IMR-90 (cell line): ENCODE measurements at regions not wholly inside any gene's neighbourhood (a gene's known extent, or its start where the extent isn't known, plus 50 kb on each side); places are given as distances from the start of the nearest gene placed in this dataset.

Experiments
- ATAC-seq: fragments of 200-7000 bp; cut with Tn5 transposase; 2 replicates; pipeline ENCODE4 v1.9.1; 2020; ENCODE audit warnings: low read depth, mild to moderate bottlenecking, moderate library complexity
- BruUV-seq: library from RNA; stranded (reverse); fragments of 400-500 nt; replicated peaks from 2 replicates; lab custom pipeline; 2021; lab: Mats Ljungman, UMichigan
- CTCF ChIA-PET: fragments of 300-600 bp; formaldehyde crosslinking; extraction: SDS; loops from one replicate; lab custom pipeline; 2021; ENCODE audit warnings: antibody characterized with exemption; lab: Yijun Ruan, JAX
- POLR2A ChIA-PET: fragments of 300-600 bp; sonication (Branson Sonifier 250); formaldehyde crosslinking; loops from one replicate; lab custom pipeline; 2022; ENCODE audit warnings: antibody characterized with exemption; ENCODE audit not compliant: unreplicated experiment; lab: Charles Lee
- DNase-seq: peaks from one replicate; pipeline ENCODE4 v3.0.0; 2013
- H2AFZ ChIP-seq: replicated peaks from 2 replicates; pipeline ENCODE3; 2013; ENCODE audit warnings: low read length, mild to moderate bottlenecking; ENCODE audit not compliant: poor library complexity
- H2AK5ac ChIP-seq: 2 replicates; pipeline ENCODE4 v1.6.1; 2013; ENCODE audit warnings: low read depth, low read length, inconsistent platforms
- H2AK9ac ChIP-seq: replicated peaks from 2 replicates; pipeline ENCODE3; 2013; ENCODE audit warnings: mild to moderate bottlenecking, low read depth, low read length, moderate library complexity; ENCODE audit not compliant: poor library complexity
- H2BK120ac ChIP-seq: 2 replicates; pipeline ENCODE4 v1.6.1; 2013; ENCODE audit warnings: low read depth, low read length, inconsistent platforms
- H2BK15ac ChIP-seq: 3 replicates; pipeline ENCODE4 v1.6.1; 2013; ENCODE audit warnings: low read depth, low read length, inconsistent platforms
- H2BK20ac ChIP-seq: 2 replicates; pipeline ENCODE4 v1.6.1; 2013; ENCODE audit warnings: low read depth, mild to moderate bottlenecking, inconsistent platforms, low read length, moderate library complexity
- H2BK5ac ChIP-seq: 2 replicates; pipeline ENCODE4 v1.6.1; 2013; ENCODE audit warnings: mild to moderate bottlenecking, low read depth, low read length, inconsistent platforms; ENCODE audit not compliant: poor library complexity, severe bottlenecking
- H3K14ac ChIP-seq: replicated peaks from 2 replicates; pipeline ENCODE4 v1.6.1; 2013; ENCODE audit warnings: low read depth, low read length, inconsistent platforms
- H3K18ac ChIP-seq: 2 replicates; pipeline ENCODE4 v1.6.1; 2013; ENCODE audit warnings: low read depth, low read length, control low read depth
- H3K23ac ChIP-seq: 2 replicates; pipeline ENCODE4 v1.6.1; 2013; ENCODE audit warnings: low read depth, low read length, inconsistent platforms
- H3K27ac ChIP-seq: 2 replicates; pipeline ENCODE4 v1.5.1; 2013; ENCODE audit warnings: mild to moderate bottlenecking, control low read depth, low read length; ENCODE audit not compliant: insufficient read depth
- H3K27me3 ChIP-seq: 2 replicates; pipeline ENCODE4 v1.6.1; 2013; ENCODE audit warnings: low read length; ENCODE audit not compliant: control insufficient read depth, insufficient read depth
- H3K36me3 ChIP-seq: 2 replicates; pipeline ENCODE4 v1.6.1; 2013; ENCODE audit warnings: low read length, mixed read lengths; ENCODE audit not compliant: control insufficient read depth, insufficient read depth
- H3K4ac ChIP-seq: 2 replicates; pipeline ENCODE4 v1.6.1; 2013; ENCODE audit warnings: low read depth, low read length, inconsistent platforms
- H3K4me1 ChIP-seq: 2 replicates; pipeline ENCODE4 v1.6.1; 2013; ENCODE audit warnings: low read length, mixed read lengths; ENCODE audit not compliant: control insufficient read depth, insufficient read depth
- H3K4me2 ChIP-seq: 2 replicates; pipeline ENCODE4 v1.6.1; 2013; ENCODE audit warnings: low read depth, mild to moderate bottlenecking, control low read depth, low read length, moderate library complexity
- H3K4me3 ChIP-seq: 2 replicates; pipeline ENCODE4 v1.5.1; 2013; ENCODE audit warnings: low read depth, mild to moderate bottlenecking, control low read depth, low read length, moderate library complexity; ENCODE audit not compliant: insufficient read depth
- H3K56ac ChIP-seq: 2 replicates; pipeline ENCODE4 v1.6.1; 2013; ENCODE audit warnings: low read length, inconsistent platforms; ENCODE audit not compliant: insufficient read depth; ENCODE audit errors: extremely low read depth
- H3K79me1 ChIP-seq, 2 experiments: 2 replicates each; pipeline ENCODE4 v1.6.1; 2013; ENCODE audit warnings: low read length in 2 of 2, inconsistent platforms in 1 of 2, low read depth in 1 of 2
- H3K9ac ChIP-seq: 2 replicates; pipeline ENCODE4 v1.6.1; 2013; ENCODE audit warnings: low read depth, low read length, control low read depth
- H3K9me1 ChIP-seq: 2 replicates; pipeline ENCODE4 v1.6.1; 2013; ENCODE audit warnings: low read length, inconsistent platforms; ENCODE audit not compliant: insufficient read depth
- H3K9me3 ChIP-seq: 2 replicates; pipeline ENCODE4 v1.6.1; 2013; ENCODE audit warnings: low read length; ENCODE audit not compliant: control insufficient read depth, insufficient read depth
- H4K20me1 ChIP-seq: 2 replicates; pipeline ENCODE4 v1.6.1; 2013; ENCODE audit warnings: low read length, inconsistent platforms; ENCODE audit not compliant: insufficient read depth
- H4K5ac ChIP-seq: 2 replicates; pipeline ENCODE4 v1.6.1; 2013; ENCODE audit warnings: mild to moderate bottlenecking, low read depth, low read length, control low read depth
- H4K8ac ChIP-seq, 2 experiments: 2 replicates each; pipeline ENCODE4 v1.6.1; 2013; ENCODE audit warnings: low read depth in 2 of 2, low read length in 2 of 2, control low read depth in 1 of 2, inconsistent platforms in 1 of 2
- H4K91ac ChIP-seq: 2 replicates; pipeline ENCODE4 v1.6.1; 2013; ENCODE audit warnings: low read depth, low read length, inconsistent platforms; ENCODE audit not compliant: insufficient read depth
- CEBPB ChIP-seq: IDR thresholded peaks from 2 replicates; pipeline ENCODE4 v1.6.1; 2012; ENCODE audit warnings: low read depth, low read length, improper control_type of control experiment
- CHD1 ChIP-seq: IDR thresholded peaks from 2 replicates; pipeline ENCODE4 v1.6.1; 2012; ENCODE audit warnings: low read depth, low read length, improper control_type of control experiment
- FOS ChIP-seq: fragments of 150-350 bp; IDR thresholded peaks from 2 replicates; pipeline ENCODE4 v1.6.1; 2016; ENCODE audit warnings: low read depth, low read length
- MAZ ChIP-seq: IDR thresholded peaks from 2 replicates; pipeline ENCODE4 v1.6.1; 2012; ENCODE audit warnings: low read depth, mild to moderate bottlenecking, low read length, improper control_type of control experiment, moderate library complexity, borderline replicate concordance
- MXI1 ChIP-seq: IDR thresholded peaks from 2 replicates; pipeline ENCODE4 v1.6.1; 2012; ENCODE audit warnings: low read depth, mild to moderate bottlenecking, low read length, moderate library complexity, borderline replicate concordance
- NFE2L2 ChIP-seq: fragments of 150-350 bp; IDR thresholded peaks from 2 replicates; pipeline ENCODE4 v1.6.1; 2016; ENCODE audit warnings: low read depth, mild to moderate bottlenecking, low read length
- RAD21 ChIP-seq: IDR thresholded peaks from 2 replicates; pipeline ENCODE4 v1.6.1; 2012; ENCODE audit warnings: low read length, improper control_type of control experiment
- RFX5 ChIP-seq: IDR thresholded peaks from 2 replicates; pipeline ENCODE4 v1.8.0; 2012; ENCODE audit warnings: low read depth, mild to moderate bottlenecking, low read length, moderate library complexity
- USF2 ChIP-seq: fragments of 150-350 bp; IDR thresholded peaks from 2 replicates; pipeline ENCODE4 v1.6.1; 2017; ENCODE audit warnings: mild to moderate bottlenecking, antibody characterized with exemption, low read length, low read depth
- dilution Hi-C: fragments of 300-500 bp; cut with HindIII; formaldehyde crosslinking; loops from one replicate; pipeline ENCODE4 v1.14.3; 2018; ENCODE audit warnings: low sequenced_read_pairs; ENCODE audit not compliant: unreplicated experiment
- in situ Hi-C: fragments of 300-500 bp; cut with MboI; formaldehyde crosslinking; loops from 3 replicates; pipeline ENCODE4 v1.14.3; 2019; ENCODE audit warnings: low sequenced_read_pairs, inconsistent platforms, mixed read lengths
- intact Hi-C: fragments of 100-400 bp; cut with micrococcal nuclease; formaldehyde crosslinking; loops from 2 replicates; pipeline ENCODE4 v1.10.0; 2022
- TF ChIP-seq, protein P1 (sequence below): fragments of 150-350 bp; IDR thresholded peaks from 2 replicates; pipeline ENCODE4 v1.6.1; 2016; ENCODE audit warnings: low read depth, mild to moderate bottlenecking, low read length, moderate library complexity, borderline replicate concordance

DNA sequence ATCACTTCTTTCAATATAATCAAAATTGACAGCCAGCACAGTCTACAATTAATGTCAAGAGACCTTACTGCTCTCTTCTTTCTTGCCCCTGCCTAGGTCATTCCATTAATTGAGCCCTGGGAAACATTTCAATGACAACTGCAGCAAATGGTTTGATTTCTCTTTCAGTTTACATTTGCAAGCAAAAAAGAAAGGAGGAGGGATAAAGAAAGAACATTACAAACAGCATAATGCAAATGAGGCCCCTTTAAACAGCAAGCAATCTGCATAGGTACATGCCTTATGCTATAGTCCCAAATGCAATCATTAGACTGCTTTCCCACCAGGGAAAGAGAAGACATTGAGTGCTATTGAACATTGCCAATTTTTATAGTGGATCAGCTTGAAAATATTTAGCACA is 655.0 kb upstream of the CDH2 start:
- intact Hi-C loops: no loop called here
- Histone ChIP-seq H4K20me1 (no peaks in the 10 kb centered on the region), H3K9ac (no peak overlapping the region), H2AFZ (no peak overlapping the region), H4K8ac (no peak overlapping the region), H3K14ac (no peak overlapping the region), H4K5ac (no peak overlapping the region), H2BK120ac (no peak overlapping the region), H2BK5ac (no peak overlapping the region), H3K79me1 (no peaks in the 10 kb centered on the region), H3K9me3 (no peaks in the 10 kb centered on the region), H2BK15ac (no peak overlapping the region), H3K4me1 (no peaks in the 10 kb centered on the region), H3K4ac (no peak overlapping the region), H3K27me3 (no peaks in the 10 kb centered on the region), H3K4me2 (no peak overlapping the region), H2AK5ac (no peak overlapping the region), H3K27ac (no peak overlapping the region), H2BK20ac (no peak overlapping the region), H3K23ac (no peak overlapping the region), H3K4me3 (no peak overlapping the region), H3K56ac (no peak overlapping the region), H2AK9ac (no peak overlapping the region), H3K9me1 (no peaks in the 10 kb centered on the region), H3K36me3 (no peaks in the 10 kb centered on the region), H4K91ac (no peak overlapping the region), H3K18ac (no peak overlapping the region)
- POLR2A ChIA-PET: no interaction called here
- DNase-seq: no peak
- TF ChIP-seq MAZ (no peak), MXI1 (no peak), NFE2L2 (no peak), CEBPB (no peak), RAD21 (no peak), CHD1 (no peak), USF2 (no peak), RFX5 (no peak), FOS (no peak)
- TF ChIP-seq, protein P1, sequence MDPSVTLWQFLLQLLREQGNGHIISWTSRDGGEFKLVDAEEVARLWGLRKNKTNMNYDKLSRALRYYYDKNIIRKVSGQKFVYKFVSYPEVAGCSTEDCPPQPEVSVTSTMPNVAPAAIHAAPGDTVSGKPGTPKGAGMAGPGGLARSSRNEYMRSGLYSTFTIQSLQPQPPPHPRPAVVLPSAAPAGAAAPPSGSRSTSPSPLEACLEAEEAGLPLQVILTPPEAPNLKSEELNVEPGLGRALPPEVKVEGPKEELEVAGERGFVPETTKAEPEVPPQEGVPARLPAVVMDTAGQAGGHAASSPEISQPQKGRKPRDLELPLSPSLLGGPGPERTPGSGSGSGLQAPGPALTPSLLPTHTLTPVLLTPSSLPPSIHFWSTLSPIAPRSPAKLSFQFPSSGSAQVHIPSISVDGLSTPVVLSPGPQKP: no peak
- in situ Hi-C loops: no loop called here
- BruUV-seq: no TSS peak
- dilution Hi-C loops: no loop called here
- no peak for ATAC-seq
- CTCF ChIA-PET: no interaction called here
